Smooth muscle cell (in vitro differentiated cells): ENCODE measurements at regions not wholly inside any gene's neighbourhood (a gene's known extent, or its start where the extent isn't known, plus 50 kb on each side); places are given as distances from the start of the nearest gene placed in this dataset.

Experiments used
- DNase-seq: peaks from one replicate; lab custom pipeline; 2025; ENCODE audit not compliant: unreplicated experiment; lab: John Stamatoyannopoulos, UW
- H2AFZ ChIP-seq: fragments of 200-600 bp; sonication (generic); 2 replicates; pipeline ENCODE4 v1.6.0; 2016; ENCODE audit warnings: antibody characterized with exemption, low read depth, mild to moderate bottlenecking
- H3F3A ChIP-seq: fragments of 200-600 bp; sonication (generic); 2 replicates; pipeline ENCODE4 v1.6.0; 2017; ENCODE audit warnings: antibody characterized with exemption, low read depth
- H3K27ac ChIP-seq: fragments of 200-600 bp; sonication (generic); 2 replicates; pipeline ENCODE4 v1.5.1; 2016; ENCODE audit warnings: low read depth, mild to moderate bottlenecking
- H3K27me3 ChIP-seq: fragments of 200-600 bp; sonication (generic); 2 replicates; pipeline ENCODE4 v1.6.1; 2016; ENCODE audit warnings: low read depth, mild to moderate bottlenecking
- H3K36me3 ChIP-seq: fragments of 200-600 bp; sonication (generic); 2 replicates; pipeline ENCODE4 v1.5.1; 2016; ENCODE audit warnings: low read depth
- H3K4me1 ChIP-seq: fragments of 200-600 bp; sonication (generic); 2 replicates; pipeline ENCODE4 v1.5.1; 2016; ENCODE audit warnings: low read depth
- H3K4me2 ChIP-seq: fragments of 200-600 bp; sonication (generic); 2 replicates; pipeline ENCODE4 v1.6.0; 2016; ENCODE audit warnings: mild to moderate bottlenecking
- H3K4me3 ChIP-seq: fragments of 200-600 bp; sonication (generic); 2 replicates; pipeline ENCODE4 v1.5.1; 2016; ENCODE audit warnings: mild to moderate bottlenecking
- H3K79me2 ChIP-seq: fragments of 200-600 bp; sonication (generic); 2 replicates; pipeline ENCODE4 v1.6.0; 2016; ENCODE audit warnings: low read depth, mild to moderate bottlenecking
- H3K9ac ChIP-seq: fragments of 200-600 bp; sonication (generic); 2 replicates; pipeline ENCODE4 v1.6.0; 2016; ENCODE audit warnings: low read depth
- H3K9me3 ChIP-seq: fragments of 200-600 bp; sonication (generic); replicated peaks from 2 replicates; pipeline ENCODE4 v1.5.1; 2016; ENCODE audit warnings: low read depth
- H4K20me1 ChIP-seq: fragments of 200-600 bp; sonication (generic); 2 replicates; pipeline ENCODE4 v1.6.0; 2016; ENCODE audit warnings: low read depth
- WGBS: methylation state at CpG from one replicate; pipeline ENCODE4 v1.1.7; 2016; ENCODE audit warnings: low lambda C conversion rate; 5-methylcytosine and 5-hydroxymethylcytosine counted together
- TF ChIP-seq, protein P1 (sequence below): fragments of 200-600 bp; sonication (generic); IDR thresholded peaks from 2 replicates; pipeline ENCODE4 v1.5.1; 2017; ENCODE audit warnings: borderline replicate concordance, mild to moderate bottlenecking, antibody characterized with exemption; ENCODE audit not compliant: insufficient read depth, poor library complexity, severe bottlenecking

DNA sequence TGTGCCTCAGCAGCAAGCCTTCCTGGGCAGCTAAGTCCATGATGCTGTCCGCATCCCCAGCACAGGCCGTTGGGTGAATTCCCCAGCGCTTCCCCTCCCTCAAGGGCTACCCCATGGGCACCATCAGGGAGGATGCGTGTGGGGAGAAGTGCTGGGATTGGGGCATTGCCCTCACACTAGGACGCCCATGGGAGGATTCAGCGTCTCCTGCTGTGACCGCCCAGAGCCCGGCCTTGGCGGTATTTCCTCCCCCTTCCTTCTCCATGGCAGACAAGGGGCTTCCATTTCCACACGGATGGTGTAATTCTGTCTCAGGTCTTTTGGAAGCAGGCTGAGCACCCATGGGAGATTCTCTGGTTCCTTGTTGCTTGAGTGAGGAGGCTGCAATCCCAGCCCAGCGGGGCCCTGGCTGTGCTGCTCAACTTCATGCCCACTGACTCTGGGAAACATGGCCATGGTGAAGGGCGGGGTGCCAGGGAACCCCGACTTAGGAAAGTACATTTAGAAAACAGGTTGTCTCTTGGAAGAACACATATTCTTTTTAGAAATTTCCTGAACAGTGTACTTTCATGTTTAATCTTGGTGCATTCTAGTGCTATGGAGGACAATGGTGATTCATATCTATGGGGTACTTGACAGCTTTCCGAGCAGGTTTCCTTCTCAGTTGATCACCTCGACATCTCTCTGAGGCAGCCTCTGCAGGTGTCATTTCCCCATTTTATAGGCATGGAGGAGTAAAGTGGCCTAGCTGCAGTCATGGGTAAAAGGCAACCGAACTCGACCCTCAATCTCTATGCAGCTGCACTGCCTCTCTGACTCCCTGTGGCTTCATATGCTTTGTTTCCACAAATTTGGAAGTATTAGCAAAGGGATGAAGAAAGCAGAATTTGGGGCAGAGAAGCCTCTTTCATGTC lies 178.2 kb upstream of the CST7 start:
- no peak overlapping the region for H3K27ac ChIP-seq
- H4K20me1 ChIP-seq = no peaks in the 10 kb centered on the region
- no peaks in the 10 kb centered on the region for H3K36me3 ChIP-seq
- peaks cover 13% of the 10 kb centered on the region for H3K4me1 ChIP-seq
- H3K9me3 ChIP-seq = no peaks in the 10 kb centered on the region
- no peak for DNase-seq
- no peak overlapping the region for H3K9ac ChIP-seq
- no peaks in the 10 kb centered on the region for H3K27me3 ChIP-seq
- TF ChIP-seq, protein P1, sequence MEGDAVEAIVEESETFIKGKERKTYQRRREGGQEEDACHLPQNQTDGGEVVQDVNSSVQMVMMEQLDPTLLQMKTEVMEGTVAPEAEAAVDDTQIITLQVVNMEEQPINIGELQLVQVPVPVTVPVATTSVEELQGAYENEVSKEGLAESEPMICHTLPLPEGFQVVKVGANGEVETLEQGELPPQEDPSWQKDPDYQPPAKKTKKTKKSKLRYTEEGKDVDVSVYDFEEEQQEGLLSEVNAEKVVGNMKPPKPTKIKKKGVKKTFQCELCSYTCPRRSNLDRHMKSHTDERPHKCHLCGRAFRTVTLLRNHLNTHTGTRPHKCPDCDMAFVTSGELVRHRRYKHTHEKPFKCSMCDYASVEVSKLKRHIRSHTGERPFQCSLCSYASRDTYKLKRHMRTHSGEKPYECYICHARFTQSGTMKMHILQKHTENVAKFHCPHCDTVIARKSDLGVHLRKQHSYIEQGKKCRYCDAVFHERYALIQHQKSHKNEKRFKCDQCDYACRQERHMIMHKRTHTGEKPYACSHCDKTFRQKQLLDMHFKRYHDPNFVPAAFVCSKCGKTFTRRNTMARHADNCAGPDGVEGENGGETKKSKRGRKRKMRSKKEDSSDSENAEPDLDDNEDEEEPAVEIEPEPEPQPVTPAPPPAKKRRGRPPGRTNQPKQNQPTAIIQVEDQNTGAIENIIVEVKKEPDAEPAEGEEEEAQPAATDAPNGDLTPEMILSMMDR = no peak
- 94% methylated on average over 17 of the region's 17 CpGs for WGBS
- peaks cover 21% of the 10 kb centered on the region for H3F3A ChIP-seq
- no peak overlapping the region for H3K4me2 ChIP-seq
- H3K4me3 ChIP-seq = no peak overlapping the region
- H3K79me2 ChIP-seq = no peaks in the 10 kb centered on the region
- H2AFZ ChIP-seq = no peak overlapping the region

DNA sequence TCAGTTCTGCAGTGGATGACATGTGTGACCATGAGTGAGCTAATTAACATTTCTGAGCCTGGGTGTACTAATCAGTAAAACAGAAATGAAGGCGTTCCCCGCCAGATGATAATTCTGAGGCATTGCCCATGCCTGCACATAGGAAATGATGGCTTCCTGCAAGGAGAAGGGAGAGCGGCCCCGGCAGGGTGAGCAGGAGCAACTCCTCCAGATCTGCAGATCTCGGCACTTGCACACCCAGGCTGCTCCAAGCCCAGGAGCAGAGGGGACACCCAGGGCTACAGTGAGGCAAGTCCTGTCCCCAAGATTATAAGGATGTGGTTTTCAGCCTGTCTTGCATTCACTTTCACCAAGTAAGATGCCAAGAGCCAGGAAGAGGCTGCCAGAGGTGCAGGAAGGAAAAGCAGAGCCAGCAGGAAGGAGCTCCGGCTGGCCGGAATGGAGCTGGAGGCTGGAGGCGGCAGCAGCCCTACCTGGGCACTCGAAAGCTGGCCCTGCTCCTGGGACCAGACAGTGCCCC lies 177.5 kb upstream of the CST7 start:
- DNase-seq = no peak

DNA sequence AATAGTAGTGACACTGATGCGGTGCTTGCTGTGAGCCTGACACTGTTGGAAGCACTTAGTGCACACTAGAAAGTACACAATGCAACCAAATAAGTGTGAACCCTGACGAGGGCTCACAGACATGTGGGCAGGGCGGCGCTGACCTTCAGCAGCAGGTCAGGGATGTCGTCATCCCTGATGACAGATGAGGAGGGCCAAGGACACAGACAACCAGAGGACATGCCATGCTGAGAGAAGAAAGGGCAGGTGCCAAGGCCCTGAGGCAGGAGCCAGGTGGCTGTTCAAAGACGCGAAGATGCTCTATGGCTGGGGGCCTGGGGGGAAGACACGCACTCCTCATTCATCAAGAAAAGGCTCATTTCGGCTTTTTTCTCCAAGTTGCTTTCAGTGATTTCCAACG lies 176.4 kb upstream of the CST7 start:
- TF ChIP-seq, protein P1 = no peak
- H3K4me1 ChIP-seq = peaks cover 13% of the 10 kb centered on the region
- H3K9ac ChIP-seq = peak overlapping the region; percentile 61
- no peaks in the 10 kb centered on the region for H3K9me3 ChIP-seq
- DNase-seq = no peak
- H3K27me3 ChIP-seq = no peaks in the 10 kb centered on the region
- no peaks in the 10 kb centered on the region for H3K79me2 ChIP-seq
- no peak overlapping the region for H2AFZ ChIP-seq
- peaks cover 14% of the 10 kb centered on the region for H3F3A ChIP-seq
- WGBS = 83% methylated on average over 10 of the region's 10 CpGs
- H3K27ac ChIP-seq = peak overlapping the region; percentile 94
- H3K4me2 ChIP-seq = peak overlapping the region; percentile 71
- H3K4me3 ChIP-seq = no peak overlapping the region
- H3K36me3 ChIP-seq = no peaks in the 10 kb centered on the region
- H4K20me1 ChIP-seq = no peaks in the 10 kb centered on the region

More for the DNA sequence above, 177.5 kb upstream of the CST7 start:
- H3K4me2 ChIP-seq = no peak overlapping the region
- TF ChIP-seq, protein P1 = no peak
- no peak overlapping the region for H2AFZ ChIP-seq
- H3K4me1 ChIP-seq = peaks cover 13% of the 10 kb centered on the region
- no peak overlapping the region for H3K9ac ChIP-seq
- peaks cover 21% of the 10 kb centered on the region for H3F3A ChIP-seq
- no peak overlapping the region for H3K27ac ChIP-seq
- 74% methylated on average over 9 of the region's 9 CpGs for WGBS
- no peaks in the 10 kb centered on the region for H3K79me2 ChIP-seq
- H3K27me3 ChIP-seq = no peaks in the 10 kb centered on the region
- H4K20me1 ChIP-seq = no peaks in the 10 kb centered on the region
- no peaks in the 10 kb centered on the region for H3K36me3 ChIP-seq
- H3K4me3 ChIP-seq = no peak overlapping the region
- H3K9me3 ChIP-seq = no peaks in the 10 kb centered on the region
